GM19395 (cell line): ENCODE measurements at regions not wholly inside any gene's neighbourhood (a gene's known extent, or its start where the extent isn't known, plus 50 kb on each side); places are given as distances from the start of the nearest gene placed in this dataset.
"Not testable (repeated sequence)": the region's sequence is repeated elsewhere in the genome, so short reads cannot be mapped to it uniquely, and the experiment has no call there.

Experiments used
- ATAC-seq: cut with Tn5 transposase; IDR thresholded peaks from one replicate; pipeline ENCODE4 v1.9.1; 2021; ENCODE audit warnings: mild to moderate bottlenecking, moderate library complexity; ENCODE audit not compliant: unreplicated experiment

GRCh38 chr3:148450819-148451218 lies 246.9 kb upstream of the AGTR1 start:
- no peak for ATAC-seq

GRCh38 chr3:148451969-148452368 lies 245.7 kb upstream of the AGTR1 start:
- ATAC-seq = no peak

DNA sequence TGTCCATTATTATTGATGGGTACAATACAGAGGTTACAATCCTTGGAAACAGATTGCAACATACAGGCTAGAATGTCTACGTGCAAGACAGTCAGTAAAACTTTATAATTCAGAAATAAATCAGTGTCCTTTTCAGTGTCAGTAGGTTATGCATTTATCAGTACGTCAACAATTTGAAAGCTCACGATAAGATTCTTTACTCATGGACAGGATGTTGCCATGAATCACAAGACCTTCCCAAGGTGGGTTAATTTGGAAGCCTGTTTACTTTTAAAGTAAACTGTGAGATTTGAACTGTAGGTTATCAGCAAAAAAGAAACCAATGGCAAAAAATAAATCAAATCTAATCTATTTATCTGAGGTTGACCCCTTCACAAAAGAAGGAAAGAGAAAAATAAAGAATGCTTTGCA lies 243.9 kb upstream of the AGTR1 start:
- no peak for ATAC-seq

- ATAC-seq = no peak
Observed at GRCh38 chr3:148455098-148455497, 242.6 kb upstream of the AGTR1 start.

- no peak for ATAC-seq
Observed at GRCh38 chr3:148457886-148458285, 239.8 kb upstream of the AGTR1 start.

DNA sequence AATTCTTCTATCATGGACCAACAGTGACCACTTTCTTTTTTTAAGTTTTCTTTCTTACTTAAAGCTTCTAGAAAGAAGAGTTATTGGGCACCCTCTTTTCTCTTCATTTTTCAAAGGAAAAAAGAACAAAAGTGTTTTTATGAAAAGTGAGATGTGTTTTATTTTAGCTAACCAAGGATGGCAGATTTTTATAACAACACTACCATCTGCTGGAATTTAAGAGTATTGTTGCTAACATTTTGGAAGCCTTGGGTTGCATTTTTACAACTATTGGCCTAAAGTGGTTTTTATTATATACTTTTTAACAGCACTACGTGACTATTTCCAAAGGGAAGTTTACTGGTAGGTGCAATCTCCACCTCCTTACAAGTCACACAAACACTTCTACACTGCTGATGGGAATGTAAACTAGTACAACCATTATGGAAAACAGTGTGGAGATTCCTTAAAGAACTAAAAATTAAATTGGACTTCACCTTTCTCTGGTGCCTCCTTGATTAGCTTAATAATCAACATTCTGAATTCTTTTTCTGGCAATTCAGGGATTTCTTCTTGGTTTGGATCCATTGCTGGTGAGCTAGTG lies 237.7 kb upstream of the AGTR1 start:
- no peak for ATAC-seq

DNA sequence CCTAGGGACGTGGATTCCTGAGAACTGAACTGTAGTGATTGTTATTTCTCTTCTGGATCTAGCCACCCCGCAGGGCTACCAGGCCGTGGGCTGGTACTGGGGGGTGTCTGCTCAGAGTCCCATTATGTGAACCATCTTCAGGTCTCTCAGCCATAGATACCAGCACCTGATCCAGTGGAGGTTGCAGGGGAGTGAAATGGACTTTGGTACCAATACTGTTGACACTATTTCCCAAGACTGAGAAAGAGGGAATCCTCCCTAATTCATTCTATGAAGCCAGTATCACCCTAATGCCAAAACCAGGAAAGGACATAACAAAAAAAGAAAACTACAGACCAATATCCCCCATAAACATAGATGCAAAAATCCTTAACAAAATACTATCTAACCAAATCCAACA lies 237.0 kb upstream of the AGTR1 start:
- ATAC-seq = no peak

GRCh38 chr3:148464246-148464645 lies 233.5 kb upstream of the AGTR1 start:
- no peak for ATAC-seq

DNA sequence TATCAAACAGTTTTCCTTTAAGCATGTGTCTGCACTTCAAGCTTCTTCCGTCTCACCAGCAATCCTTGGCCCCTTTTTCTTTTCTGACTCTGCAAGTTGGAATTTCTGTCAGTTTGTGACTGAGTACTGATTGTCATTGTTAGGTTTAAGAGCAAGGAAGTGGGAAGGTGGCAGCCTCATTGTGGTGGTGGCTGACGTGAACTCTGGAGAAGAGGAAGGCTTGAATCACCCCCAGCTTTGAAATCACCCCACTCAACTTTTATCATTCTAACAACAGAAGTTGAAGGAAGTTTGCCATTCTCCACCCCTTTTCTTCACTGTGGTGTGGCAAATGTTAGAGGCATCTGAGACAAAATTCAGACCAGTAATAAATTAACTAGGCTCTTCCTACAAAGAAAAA lies 231.6 kb upstream of the AGTR1 start:
- no peak for ATAC-seq

DNA sequence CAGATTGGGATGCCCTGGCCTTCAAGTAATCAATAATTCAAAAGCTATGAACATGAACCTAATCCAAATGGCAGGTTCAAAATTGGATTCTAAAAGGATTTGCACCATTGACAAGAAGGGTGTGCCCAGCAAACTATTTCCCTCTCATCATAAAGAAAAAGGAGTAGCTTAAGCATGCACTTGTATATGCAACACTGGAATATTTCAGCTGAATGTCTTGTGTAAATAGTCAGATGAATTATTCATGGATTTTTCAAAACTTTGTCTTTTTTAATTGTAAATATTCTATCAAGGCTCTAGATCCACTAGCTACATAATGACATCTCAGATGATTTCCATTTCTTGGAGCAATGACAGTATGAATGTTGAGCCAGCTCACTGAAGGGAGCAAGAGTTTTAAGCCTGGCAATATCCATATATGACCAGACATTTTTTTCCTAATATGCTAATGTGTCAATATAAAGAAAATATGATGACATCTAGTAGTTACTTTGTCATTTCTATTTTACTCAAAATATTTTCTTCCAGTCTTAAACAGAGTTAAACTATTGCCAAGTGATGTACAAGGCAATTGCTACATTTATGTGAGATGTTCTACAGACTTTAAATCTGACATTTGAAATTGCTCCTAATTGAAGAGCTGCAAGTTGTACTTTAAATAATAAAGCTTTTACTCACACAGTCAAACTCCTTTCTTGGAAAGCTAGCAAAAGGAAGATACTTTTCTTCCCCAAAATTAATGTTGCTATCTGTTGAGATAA lies 230.5 kb upstream of the AGTR1 start:
- no peak for ATAC-seq

- ATAC-seq = no peak
Observed at GRCh38 chr3:148477375-148477774, 220.3 kb upstream of the AGTR1 start.

- no peak for ATAC-seq
Observed at GRCh38 chr3:148493631-148494030, 204.1 kb upstream of the AGTR1 start.

DNA sequence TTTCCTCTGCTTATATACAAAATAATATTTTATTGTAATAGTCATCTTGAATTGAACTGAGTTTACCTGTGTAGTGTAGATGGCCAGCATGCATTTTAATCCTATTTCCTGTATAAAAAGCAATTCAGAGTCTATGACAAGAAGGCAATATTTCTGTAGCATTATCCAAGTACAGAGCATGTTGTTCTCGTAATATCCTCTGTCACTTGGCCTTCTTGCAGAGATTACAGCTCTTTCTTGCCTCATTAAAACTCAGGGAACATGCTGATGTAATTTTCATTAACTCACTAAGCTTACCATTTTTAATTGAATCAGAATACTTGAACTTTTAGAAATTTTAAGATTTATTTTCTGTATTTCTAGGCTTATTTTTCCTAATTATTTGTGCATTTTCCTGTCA lies 203.3 kb upstream of the AGTR1 start:
- ATAC-seq = no peak

GRCh38 chr3:148500881-148501280 lies 196.8 kb upstream of the AGTR1 start:
- no peak for ATAC-seq

DNA sequence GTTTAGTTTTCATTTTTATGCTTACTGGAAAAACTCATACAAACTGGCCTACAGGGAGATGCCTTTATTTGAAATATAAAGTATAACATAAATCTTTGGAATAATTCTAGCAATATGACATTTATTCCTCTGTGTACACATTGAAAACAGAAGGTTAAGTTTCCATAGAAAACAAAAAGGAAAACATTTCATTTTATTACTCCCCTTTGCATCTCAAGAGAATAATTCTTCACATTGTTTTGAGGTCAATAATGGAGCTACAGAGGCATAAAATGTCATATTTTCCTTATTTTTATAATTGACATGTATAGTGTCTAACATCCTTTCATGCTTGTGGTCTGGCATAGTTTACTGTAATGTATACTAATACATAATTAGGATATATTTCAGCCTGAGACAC lies 187.6 kb upstream of the AGTR1 start:
- no peak for ATAC-seq

GRCh38 chr3:148510561-148510960 lies 187.1 kb upstream of the AGTR1 start:
- no peak for ATAC-seq

DNA sequence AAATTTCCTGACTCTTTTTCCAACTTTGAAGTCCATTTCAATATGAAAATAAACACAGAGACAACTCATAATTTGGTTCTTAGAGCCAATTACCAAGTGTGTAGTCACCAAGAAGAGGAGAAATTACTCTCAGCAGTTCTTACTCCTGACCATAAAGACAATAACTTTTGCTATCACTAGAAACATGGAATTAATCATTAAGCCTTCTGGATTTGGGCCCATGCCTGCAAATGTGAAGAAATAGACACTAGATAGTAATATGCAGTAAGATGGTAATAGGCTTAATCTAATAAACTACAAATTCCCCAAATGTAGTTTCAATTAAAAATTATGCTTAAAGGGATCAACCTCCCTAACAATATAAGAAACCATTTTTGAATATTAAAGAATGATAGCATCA lies 185.1 kb upstream of the AGTR1 start:
- no peak for ATAC-seq

- ATAC-seq = no peak
Observed at GRCh38 chr3:148513096-148513543, 184.6 kb upstream of the AGTR1 start.

- no peak for ATAC-seq
Observed at GRCh38 chr3:148518520-148518919, 179.2 kb upstream of the AGTR1 start.

DNA sequence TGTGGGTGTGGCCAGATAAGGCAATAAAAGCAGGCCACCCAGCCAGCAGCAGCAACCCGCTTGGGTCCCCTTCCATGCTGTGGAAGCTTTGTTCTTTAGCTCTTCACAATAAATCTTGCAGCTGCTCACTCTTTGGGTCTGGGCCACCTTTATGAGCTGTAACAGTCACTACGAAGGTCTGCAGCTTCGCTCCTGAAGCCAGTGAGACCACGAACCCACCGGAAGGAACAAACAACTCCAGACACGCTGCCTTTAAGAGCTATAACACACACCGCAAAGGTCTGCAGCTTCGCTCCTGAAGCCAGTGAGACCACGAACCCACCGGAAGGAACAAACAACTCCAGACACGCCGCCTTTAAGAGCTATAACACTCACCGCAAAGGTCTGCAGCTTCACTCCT lies 172.1 kb upstream of the AGTR1 start:
- not testable (repeated sequence) for ATAC-seq

DNA sequence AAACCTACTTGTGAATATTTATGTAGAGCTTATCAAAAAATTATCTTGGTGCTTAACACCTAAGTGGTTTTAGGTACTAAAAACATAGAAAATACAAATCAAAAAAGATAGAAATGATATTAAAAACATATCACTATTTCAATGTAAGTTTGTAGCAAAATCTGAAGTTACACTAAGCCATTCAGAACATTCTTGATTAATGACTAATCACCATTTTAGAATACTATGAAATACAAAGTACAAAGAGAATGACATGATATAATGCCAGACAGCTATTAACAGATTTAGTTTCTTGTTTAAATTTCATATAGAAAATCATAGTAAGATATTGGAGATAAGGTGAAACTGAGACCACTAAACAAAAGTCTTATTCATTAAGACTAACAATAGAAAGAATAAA lies 169.7 kb upstream of the AGTR1 start:
- ATAC-seq = no peak

DNA sequence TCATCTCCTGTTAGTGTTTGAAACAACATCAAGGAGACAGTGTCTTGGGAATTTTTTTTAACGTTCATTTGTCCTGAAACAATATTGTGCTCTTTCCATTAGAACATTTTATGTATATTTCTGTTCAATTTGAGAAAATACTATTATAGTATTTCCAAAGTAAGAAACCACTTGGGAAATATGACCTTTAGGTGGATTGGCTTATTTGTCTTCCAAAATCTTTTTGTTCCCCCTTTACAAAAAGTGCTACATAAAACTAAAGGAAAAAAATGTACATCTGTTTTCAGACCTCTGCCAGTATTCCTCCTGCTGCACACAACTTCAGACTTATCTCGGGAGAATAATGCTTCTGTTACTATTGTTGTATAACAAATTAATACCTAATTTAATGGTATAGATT lies 165.9 kb upstream of the AGTR1 start:
- no peak for ATAC-seq

- ATAC-seq = no peak
Observed at GRCh38 chr3:148532326-148532725, 165.4 kb upstream of the AGTR1 start.
